ENCODE measurements at regions not wholly inside any gene's neighbourhood (a gene's known extent, or its start where the extent isn't known, plus 50 kb on each side); places are given as distances from the start of the nearest gene placed in this dataset.
"Not testable (repeated sequence)": the region's sequence is repeated elsewhere in the genome, so short reads cannot be mapped to it uniquely, and the experiment has no call there.

DNA sequence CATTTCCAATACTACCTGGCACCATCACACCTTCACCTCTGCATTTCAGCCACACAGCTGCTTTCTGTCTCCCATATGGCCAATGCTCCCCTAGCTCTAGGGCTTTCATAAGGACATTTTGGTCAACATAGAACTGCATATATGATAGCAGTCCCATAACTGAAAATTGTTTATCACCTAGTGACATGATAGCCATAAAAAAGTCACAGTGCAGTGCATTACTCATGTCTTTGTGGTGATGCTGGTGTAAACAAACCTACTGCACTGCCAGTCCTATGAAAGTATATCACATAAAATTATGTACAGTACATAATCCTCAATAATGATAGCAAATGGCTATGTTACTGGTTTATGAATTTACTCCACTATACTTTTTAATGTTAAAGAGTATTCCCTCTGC lies 221.0 kb downstream of the NAF1 start:
- DNase-seq (ENCODE audit: low read depth in 3 of 3, low spot score in 2 of 3), result no peak

DNA sequence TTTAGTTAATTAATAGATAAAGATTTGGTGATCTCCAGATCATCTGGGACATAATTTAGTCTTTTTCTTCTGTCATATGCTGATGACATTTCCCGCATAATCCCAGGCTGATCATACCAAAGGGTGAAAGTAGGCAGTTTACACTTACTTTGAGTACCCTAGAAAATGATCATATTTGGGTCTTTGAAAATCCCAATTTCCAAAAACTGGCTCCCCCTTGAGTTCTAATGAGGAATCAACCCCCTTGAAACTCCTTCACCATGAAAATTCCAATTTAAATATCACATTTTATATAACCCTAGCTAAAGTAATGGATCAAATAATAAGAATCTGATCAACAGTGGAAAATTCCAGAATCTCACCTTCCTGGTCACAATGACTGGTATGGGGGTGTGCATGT lies 223.4 kb downstream of the NAF1 start:
- DNase-seq (ENCODE audit: low read depth in 3 of 3, low spot score in 2 of 3), result no peak

DNA sequence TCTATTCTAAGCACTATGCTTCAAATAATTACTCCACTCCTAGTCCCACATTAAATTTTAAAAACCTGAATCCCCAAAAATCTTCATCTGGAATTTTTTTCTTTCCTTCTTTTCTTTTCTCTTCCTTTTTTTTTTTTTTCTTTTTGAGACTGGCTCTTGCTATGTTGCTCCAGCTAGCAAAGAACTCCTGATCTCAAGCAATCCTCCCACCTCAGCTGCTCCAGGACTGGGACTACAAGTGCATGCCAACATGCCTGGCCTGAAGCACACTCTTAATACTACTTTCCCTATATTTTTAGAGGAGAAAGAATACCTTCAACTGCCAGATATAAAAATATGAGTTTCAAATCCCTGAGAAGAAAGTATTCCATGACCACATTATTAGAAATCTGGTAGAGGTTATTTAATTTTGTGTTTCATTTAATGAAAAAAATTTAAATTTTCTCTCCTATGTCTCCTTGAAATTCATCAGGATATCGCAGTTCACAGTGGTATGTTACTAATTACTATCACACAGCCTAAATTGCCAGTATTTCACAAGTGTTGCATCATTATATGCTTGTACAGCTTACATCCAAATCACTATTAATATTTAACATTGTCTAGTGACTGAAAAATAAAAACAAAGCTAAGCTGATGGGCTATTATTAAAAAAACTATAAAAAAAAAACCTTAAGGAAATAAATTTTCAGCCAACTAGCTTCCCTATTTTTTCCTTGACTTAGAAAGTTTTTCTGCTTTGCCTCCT lies 227.8 kb downstream of the NAF1 start:
- no peak for DNase-seq (ENCODE audit: low read depth in 3 of 3, low spot score in 2 of 3)

GRCh38 chr4:162935214-162935613 lies 231.5 kb downstream of the NAF1 start:
- DNase-seq (ENCODE audit: low read depth in 3 of 3, low spot score in 2 of 3), result no peak

- DNase-seq (ENCODE audit: low read depth in 3 of 3, low spot score in 2 of 3), result no peak
Observed at GRCh38 chr4:162931286-162931685, 235.4 kb downstream of the NAF1 start.

DNA sequence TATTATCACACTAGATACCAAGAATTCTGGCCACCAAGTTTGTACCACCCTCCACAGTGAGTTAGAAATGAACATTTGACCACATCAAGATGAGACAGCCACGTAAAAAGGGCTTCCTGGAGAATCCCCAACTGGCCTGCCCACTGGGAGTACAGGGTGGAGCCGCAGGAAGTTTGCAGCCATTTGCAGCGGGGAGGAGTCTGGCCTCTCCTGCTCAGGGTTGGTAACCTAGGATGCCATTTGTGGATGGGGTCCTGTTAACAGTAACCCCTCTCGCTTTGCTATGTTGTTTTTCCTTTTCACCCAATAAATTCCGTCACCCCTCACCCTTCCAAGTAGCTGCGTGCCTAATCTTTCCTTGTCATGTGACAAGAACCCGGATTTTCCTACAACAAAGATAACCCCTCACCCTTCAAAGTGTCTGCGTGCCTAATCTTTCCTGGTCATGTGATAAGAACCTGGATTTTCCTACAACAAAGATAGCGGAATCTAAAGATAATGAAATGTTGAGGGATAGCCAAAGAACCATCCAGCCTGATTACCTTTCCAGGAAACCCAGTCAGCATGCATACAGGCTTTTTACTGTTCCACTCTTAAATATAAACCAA lies 245.4 kb downstream of the NAF1 start:
- DNase-seq (ENCODE audit: low read depth in 3 of 3, low spot score in 2 of 3), result no peak

DNA sequence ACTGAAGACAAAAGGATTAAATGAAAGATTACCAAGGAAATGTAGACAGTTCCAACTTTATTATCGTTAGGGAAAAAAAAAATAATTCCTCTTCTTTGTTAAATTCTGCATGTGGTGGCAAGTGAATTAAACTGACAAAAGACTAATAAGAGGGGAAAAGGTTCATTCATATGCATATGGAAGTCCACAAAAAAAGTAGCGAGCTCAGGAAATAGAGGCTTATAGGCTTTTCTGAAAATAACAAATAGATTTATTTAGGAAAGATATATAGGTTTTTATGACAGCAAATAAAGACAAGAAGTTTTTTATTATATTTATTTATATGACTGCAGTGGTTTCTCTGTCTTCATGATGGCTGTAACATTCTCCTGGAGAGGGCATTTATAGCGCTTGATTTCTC lies 246.0 kb downstream of the NAF1 start:
- no peak for DNase-seq (ENCODE audit: low read depth in 3 of 3, low spot score in 2 of 3)

DNA sequence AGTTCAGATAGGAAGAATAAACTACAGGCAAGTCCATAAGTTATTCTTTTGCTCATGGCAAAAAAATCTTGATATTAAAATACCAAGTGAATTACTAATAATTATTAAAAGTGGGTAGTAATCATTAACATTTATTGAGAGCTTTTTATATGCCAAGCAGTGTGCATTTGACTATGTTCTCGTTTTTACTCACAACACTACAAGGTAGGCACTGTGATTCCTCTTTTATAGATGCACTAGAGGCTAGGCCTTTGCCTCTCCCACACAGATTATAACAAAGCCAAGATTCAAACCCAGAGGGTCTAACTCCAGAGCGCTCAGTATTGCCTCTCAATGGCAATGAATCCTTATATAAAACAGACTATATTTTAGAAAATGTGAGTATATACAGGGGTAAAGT lies 254.2 kb downstream of the NAF1 start:
- no peak for DNase-seq (ENCODE audit: low read depth in 3 of 3, low spot score in 2 of 3)

DNA sequence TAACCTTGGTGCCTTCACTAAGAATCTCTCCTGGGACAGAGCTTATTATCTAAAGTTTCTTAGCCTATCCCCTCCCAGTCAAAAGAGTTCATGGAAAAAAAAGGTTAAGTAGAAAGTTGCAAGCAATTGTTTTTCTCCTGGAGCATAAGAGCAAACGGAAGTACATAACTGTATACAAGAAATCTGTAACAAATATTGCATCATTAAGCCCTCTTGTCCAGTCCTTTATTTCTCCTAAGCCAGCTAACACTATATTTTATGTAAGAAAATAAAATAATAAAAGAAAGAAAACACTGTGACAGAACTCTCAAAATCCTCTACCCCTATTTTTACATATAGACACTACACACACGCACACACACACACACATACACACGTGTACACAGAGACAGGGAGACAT lies 255.3 kb downstream of the NAF1 start:
- no peak for DNase-seq (ENCODE audit: low read depth in 3 of 3, low spot score in 2 of 3)

GRCh38 chr4:162909952-162910351 lies 256.7 kb downstream of the NAF1 start:
- DNase-seq (ENCODE audit: low read depth in 3 of 3, low spot score in 2 of 3), result no peak

- no peak for DNase-seq (ENCODE audit: low read depth in 3 of 3, low spot score in 2 of 3)
Observed at GRCh38 chr4:162894387-162894786, 272.3 kb downstream of the NAF1 start.

DNA sequence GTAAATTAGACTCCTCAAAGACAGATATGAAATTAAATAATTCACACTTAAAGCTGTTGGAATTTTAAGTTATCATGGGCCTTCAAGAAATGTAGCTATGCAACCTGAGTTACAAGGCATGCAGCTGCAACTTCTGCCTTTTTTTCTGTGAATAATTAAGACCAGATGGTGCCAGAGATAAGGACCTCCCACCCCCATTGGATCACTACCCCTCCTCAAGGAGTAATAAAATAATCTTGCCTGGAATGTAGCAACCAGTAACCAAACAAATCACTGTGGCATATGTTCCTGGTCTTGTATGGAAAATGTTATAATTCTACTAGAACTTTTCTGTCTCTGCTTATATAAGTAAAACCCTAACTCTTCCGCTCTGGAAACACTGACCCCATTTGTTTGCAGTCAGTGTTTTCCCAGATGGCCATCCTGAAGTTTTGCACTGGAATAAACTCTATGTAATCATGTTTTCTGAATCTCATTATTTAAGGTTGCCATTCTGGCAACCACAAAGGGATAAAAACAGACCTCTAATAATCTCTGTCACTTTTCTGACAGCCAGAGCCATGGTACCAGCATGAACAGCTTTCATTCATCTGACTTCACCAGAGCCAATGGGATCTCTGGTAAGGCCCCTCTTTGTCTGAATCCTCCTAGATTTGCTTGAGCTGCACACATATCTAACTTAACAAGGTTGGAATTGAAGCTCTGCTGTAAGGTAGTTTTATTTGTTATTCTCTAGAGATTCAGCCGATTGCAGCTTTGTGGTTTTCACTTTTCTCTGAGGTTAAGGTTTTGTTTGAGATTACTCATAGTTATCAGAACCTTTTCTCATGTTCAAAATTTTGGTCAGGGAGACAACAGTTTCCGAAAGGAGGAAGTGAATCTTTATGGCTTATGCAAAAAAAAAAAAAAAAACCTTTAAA lies 274.6 kb downstream of the NAF1 start:
- no peak for DNase-seq (ENCODE audit: low read depth in 3 of 3, low spot score in 2 of 3)

DNA sequence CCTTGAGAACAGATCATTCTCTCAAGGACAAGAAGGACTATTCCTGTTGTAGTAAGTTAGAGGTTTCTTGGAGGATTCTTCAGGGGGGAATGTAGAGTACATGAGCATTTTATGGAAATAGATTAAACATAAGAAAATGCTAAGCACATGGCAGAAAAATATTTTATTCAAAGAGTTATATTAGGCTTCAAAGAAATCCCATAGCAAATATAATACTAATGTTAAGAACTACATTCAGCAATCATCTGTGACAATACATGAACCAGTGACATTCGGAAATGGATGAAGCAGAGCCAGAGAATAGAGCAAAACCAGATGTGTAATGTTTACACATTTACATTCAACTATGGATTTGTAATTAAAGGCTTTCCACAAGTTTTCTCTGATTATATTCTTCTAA lies 288.6 kb downstream of the NAF1 start:
- no peak for DNase-seq (ENCODE audit: low read depth in 3 of 3, low spot score in 2 of 3)

- no peak for DNase-seq (ENCODE audit: low read depth in 3 of 3, low spot score in 2 of 3)
Observed at GRCh38 chr4:162874748-162875147, 291.9 kb downstream of the NAF1 start.

DNA sequence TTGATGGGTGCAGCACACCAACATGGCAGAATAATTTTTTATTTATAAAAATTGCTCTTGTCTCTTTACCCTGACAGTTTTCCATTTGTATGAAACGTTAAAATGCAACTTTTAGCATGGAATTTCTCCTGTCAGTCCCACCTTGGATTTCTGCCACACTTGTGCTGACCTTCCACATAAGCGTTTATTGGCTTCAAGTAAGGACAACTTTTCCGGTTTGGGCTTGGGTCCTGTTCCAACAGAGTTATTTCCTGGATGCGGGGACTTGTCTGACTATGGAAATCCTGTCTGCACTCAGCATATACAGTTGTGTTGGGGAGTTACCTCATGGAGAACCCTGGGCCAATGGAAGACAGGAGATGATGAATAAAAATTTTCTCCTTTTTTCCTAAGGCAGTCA lies 294.7 kb downstream of the NAF1 start:
- DNase-seq (ENCODE audit: low read depth in 3 of 3, low spot score in 2 of 3), result no peak

- DNase-seq (ENCODE audit: low read depth in 3 of 3, low spot score in 2 of 3), result no peak
Observed at GRCh38 chr4:162869157-162869556, 297.5 kb downstream of the NAF1 start.

DNA sequence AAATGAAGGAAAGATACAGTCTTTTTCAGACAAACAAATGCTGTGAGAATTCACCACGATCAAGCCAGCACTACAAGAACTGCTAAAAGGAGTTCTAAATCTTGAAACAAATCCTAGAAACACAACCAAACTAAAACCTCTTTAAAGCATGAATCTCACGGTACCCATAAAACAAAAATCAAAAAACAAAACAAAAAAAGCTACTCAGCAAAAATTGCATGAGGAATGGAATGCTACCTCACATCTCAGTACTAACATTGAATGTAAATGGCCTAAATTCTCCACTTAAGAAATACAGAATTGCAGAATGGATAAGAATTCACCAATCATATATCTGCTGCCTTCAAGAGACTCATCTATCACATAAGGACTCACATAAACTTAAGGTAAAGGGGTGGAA lies 300.1 kb downstream of the NAF1 start:
- no peak for DNase-seq (ENCODE audit: low read depth in 3 of 3, low spot score in 2 of 3)

GRCh38 chr4:162865102-162865501 lies 301.6 kb downstream of the NAF1 start:
- DNase-seq (ENCODE audit: low read depth in 3 of 3, low spot score in 2 of 3), result no peak

GRCh38 chr4:162853788-162854187 lies 312.9 kb downstream of the NAF1 start:
- no peak for DNase-seq (ENCODE audit: low read depth in 3 of 3, low spot score in 2 of 3)

DNA sequence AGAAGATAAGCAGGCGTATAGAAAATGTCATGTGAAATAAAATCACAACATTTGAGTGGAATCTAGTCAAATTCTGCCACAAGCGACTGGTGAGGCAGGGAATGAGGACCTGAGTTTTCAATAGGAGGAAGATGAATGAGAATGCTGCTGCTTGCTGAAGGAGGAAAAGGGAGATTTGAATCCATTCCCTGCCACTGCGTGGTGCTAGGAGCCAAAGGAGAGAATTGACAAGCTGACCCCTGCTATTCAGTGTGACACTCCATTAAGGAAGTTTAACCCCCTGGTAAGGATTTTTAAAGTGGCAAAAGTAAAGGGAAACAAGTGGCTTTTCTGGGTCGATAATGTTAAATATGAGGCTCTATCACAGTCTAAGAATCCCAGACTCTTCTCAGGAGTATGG lies 314.0 kb downstream of the NAF1 start:
- no peak for DNase-seq (ENCODE audit: low read depth in 3 of 3, low spot score in 2 of 3)

- not testable (repeated sequence) for DNase-seq (ENCODE audit: low read depth in 3 of 3, low spot score in 2 of 3)
Observed at GRCh38 chr4:162851241-162851758, 315.4 kb downstream of the NAF1 start.
